VCaP (cell line): ENCODE measurements at regions not wholly inside any gene's neighbourhood (a gene's known extent, or its start where the extent isn't known, plus 50 kb on each side); places are given as distances from the start of the nearest gene placed in this dataset.
"Not testable (repeated sequence)": the region's sequence is repeated elsewhere in the genome, so short reads cannot be mapped to it uniquely, and the experiment has no call there.

Source experiments
- H3K27ac ChIP-seq: fragments of 450-650 bp; 2 replicates; pipeline ENCODE4 v1.5.1; 2017
- CTCF ChIP-seq: fragments of 450-650 bp; conservative IDR thresholded peaks from 2 replicates; pipeline ENCODE4 v1.5.1; 2017; ENCODE audit warnings: mild to moderate bottlenecking, moderate library complexity

DNA sequence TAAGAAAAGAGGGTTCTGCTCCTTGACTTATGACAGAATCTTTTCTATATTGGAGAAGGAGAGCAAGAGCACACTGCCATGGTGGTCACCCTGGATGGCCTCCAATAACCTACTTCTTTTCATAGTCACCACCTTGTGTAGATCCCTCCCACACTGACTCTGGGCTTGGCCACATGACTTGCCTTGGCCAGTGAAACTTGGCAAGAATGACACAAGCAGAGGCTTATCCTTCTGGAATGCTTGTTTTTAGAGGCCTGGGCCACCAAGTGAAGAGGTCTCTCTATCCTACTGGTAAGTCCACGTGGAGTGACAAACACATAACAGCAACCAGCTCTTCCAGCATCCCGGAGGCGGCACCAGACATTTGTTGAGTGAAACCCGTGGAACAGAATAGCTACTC is 349.4 kb upstream of the JARID2 start:
- no peak overlapping the region for H3K27ac ChIP-seq
- TF ChIP-seq CTCF, result no peak

- TF ChIP-seq CTCF, result no peak
- no peak overlapping the region for H3K27ac ChIP-seq
These were observed 348.0 kb upstream of the JARID2 start for GRCh38 chr6:14897831-14898230.

- not testable (repeated sequence) for H3K27ac ChIP-seq
These were observed 346.4 kb upstream of the JARID2 start for GRCh38 chr6:14899441-14899840.

GRCh38 chr6:14900919-14901318 is 344.9 kb upstream of the JARID2 start:
- TF ChIP-seq CTCF, result no peak
- no peak overlapping the region for H3K27ac ChIP-seq

DNA sequence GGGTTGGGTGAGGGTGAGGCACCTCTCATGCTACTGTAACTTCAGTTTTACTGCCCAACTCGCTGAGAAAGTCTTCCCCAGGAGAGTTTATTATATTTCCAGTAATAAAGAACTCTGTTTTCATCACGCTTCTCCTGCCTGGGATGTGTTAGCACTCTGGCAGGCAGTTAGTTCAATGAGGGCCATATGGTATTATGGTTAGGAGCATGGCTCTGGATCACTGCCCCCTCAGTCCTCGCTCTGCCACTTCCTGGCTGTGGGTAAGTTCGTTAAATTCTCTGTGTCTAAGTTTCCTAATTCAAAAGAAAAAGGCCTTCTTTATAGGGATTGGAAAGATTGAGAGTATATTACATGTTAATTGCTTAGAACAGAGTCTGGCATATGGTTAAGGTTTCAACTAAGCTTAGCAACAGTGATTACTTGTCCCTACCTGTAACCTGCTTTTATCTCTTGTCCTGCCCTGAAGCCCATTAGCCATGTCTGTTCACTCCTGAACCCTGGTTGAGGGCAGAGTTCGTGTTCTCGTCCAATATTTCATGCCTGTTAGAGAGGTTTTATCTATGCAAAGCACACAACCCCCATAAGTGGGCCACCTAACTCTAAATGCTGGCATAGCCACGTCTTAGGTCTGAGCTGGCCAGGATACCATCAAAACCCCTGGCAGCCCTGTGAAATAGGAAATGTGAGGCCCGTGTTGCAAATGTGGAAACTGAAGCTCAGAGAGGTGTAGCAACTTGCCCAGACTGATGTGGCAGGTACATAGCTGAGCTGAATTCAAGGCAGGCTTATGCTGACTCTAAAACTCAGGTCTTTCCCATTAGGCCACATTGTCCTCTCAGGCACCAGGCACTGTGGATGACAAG is 342.5 kb upstream of the JARID2 start:
- no peak overlapping the region for H3K27ac ChIP-seq
- TF ChIP-seq CTCF, result no peak

DNA sequence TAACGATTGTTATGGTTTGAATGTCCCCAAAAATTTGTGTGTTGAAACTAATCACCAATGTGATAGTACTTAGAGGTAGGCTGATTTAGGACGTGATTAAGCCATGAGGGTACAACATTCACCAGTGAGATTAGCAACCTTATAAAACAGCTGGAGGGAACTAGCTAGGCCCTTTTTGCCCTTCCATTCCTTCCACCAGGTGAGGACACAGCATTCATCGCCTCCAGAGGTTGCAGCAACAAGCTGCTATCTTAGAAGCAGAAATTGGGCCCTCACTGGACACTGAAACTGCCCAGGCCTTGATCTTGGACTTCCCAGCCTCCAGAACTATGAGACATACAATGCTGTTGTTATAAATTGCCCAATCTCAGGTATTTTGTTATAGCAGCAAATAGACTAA is 340.7 kb upstream of the JARID2 start:
- H3K27ac ChIP-seq, result no peak overlapping the region
- no peak for TF ChIP-seq CTCF

DNA sequence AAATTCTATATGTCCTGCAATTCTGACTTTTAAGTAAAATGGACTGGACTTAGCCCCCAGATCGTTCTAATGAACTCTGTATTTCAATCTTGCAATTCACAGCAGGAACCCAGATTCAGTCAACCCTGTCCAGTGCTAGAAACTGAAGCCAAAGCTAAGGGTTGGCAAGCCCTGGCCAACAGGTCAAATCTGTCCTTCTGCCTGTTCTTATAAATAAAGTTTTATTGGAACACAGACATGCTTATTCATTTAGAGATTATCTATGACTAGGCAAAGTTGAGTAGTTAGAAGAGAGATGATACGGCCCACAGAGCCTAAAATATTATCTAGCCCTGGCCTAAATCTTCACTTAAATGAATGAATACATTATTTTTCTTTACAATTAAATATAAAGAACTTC is 339.2 kb upstream of the JARID2 start:
- no peak overlapping the region for H3K27ac ChIP-seq
- TF ChIP-seq CTCF, result no peak
